ENCODE measurements at regions not wholly inside any gene's neighbourhood (a gene's known extent, or its start where the extent isn't known, plus 50 kb on each side); places are given as distances from the start of the nearest gene placed in this dataset.
A peak's percentile ranks its signal among the peaks of the same experiment; 100 is the strongest.

DNA sequence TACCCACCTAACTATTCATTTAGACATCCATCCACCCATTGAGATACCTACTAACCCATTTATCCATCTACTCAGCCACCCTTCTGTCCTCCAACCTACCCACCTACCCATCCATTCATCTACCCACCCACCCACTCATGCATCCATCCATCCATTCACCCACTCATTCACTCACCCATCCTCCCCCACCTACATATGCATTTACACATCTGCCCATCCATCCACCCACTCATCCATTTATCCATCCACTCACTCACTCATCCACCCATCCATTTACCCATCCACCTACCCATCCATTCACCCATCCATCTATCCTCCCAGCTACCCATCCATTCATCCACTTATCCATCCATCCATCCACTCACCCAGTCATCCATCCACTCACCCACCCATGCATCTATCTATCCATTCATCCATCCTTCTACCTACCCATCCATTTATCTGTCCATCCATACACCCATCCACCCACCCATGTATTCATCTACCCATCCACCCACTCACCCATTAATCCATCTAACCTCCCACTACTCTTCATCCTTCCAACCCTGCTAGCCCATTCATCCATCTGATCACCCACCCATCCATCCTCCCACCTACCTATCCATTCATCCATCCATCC is 378.7 kb downstream of the CTTN start:
- no peak for DNase-seq

DNA sequence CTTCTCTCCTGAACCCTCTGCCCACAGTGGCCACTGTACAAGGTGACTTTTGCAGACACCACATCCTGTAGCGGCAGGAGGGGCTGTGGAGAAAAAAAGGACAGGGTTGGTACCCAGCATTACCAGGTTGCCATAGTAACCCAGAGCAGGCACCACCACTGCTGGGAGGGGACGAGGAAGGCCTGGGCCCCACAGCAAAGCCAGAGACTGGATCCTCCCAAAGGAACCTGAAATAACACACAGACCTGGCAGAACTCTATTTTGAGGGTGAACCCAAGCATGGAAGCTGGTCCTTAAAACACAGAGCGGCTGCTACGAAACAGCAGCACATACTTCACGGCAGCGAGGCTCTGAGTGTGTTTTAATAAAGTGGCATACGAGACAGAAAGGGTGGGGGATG is 380.6 kb downstream of the CTTN start:
- no peak for DNase-seq

DNA sequence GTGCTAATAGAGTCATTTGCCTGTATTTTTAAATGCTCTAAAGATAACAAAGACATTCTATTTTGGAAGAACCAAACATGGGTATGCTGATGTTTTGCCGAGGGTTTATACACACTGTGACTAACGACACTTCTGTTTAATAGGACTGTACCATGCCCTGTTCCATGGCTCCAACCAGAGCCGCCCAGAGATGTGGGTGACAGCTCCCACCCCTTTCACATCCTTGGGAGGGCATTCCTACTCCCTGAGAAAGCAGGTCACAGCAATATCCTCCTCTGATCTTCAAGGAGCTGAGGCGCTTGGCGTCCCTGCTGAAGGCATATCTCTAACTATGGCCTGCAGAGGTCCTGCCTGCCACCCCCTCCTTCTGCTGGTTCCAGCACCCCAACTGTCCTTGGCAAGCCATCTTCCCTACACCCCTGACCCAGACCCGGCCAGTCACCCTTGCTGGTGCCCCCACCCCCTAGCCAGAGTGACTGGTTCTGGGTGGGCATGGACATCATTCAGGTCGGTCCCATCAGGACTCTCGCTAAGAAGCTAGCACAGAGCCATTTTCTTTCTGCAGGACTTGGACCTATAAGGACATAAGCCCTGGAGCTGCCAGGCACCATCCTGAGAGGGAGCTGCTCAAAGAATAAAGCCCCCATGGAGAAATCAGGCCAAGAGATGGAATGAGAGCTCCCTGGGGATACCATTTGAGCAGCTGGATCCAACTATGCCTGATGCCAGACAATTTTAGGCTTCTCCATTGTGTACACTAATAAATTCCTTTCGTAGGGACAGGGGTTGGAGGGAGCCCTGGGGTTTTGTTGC is 381.3 kb downstream of the CTTN start:
- no peak for DNase-seq

DNA sequence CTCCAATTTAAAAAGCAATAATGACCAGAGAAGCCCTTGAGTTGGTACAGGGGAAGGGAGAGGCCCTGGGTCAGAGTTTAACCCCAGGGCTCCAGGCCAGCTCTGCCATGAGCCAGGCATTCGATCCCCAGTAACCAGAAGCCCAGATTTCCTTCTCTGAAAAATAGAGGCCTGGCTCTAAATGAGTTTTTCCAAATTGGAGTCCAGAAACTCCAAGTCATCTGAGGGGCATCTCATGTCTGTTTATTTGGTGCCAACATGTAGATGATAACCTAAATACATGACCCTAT is 381.9 kb downstream of the CTTN start:
- DNase-seq = no peak

DNA sequence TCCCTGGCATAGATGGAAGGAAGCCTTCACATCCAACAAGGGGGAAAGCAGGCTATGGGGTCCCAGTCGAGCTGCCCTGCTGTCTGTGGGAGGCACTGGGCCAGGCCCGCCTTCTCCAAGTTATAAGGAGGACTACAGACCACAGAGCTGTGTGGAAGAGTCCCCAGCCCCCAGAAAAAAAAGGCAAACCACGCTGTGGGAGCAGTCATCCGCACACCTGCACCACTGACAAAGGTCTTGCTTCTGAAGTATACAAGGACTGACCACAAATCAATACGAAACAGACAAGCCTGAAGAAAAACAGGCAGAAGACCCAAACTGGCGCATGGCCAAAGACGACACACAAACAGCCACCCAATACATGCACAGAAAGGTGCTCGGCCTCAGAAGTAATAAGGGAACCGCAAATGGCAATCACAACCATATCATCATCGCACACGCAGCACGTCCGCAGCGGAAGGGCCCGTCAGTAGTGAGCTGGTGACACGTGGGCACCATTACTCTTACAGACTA is 384.1 kb downstream of the CTTN start:
- DNase-seq = peak; percentile 49

DNA sequence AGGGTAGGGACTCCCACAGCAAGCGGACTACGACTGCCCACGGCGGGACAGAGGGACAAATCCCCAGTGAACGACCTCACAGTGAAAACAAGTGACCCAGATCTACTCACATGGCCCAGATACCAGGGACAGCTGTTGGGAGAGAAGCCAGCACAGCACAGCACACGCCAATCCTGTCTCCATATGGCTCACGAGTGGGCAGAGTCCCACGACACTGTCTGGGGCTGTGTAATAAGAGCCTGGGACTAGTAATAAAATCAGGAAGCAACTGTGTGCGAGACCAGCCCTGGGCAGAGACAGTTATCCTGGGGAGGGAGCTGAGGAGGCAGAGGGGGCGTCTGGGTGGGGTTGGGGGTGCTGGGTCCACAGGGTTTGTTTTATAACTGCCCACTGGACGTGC is 385.0 kb downstream of the CTTN start:
- DNase-seq = no peak

DNA sequence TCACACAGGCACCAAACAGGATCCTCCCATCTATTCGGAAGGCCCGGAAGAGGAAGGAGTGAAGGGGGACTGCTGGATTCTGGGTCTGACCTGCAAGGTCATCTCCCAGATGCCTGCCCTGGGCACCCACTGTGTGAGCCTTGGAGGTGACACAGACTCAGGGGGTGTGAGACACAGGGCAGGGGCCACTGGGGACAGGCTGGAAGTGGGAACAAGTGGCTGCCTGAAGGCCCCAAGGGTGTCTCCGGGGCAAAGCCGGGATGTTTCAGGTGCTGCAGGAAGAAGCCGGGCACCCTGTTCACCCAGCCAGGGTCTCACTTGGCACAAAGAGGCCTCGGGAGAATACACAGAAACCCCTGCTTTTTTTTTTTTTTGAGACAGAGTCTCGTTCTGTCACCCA is 385.5 kb downstream of the CTTN start:
- DNase-seq = no peak

DNA sequence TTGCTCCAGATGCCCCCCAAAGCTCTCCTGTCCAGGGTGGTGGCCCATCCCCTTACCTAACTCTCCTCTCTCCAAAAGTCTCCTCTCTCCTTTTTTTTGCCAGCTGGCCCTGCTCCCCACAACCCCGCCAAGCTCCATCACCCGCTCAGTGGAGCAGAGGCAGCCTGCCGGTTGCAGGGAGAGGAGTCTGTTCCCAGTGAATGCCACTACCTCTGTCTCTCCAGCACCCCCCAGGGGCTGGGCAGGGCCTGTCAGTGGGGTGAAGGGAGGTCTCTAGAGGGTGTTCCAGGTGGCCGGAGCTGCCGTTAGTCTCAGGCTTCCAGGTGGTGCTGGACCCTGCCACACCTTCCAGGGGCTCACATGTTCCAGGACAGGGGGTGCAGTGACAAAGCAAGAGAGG is 387.0 kb downstream of the CTTN start:
- DNase-seq = no peak

DNA sequence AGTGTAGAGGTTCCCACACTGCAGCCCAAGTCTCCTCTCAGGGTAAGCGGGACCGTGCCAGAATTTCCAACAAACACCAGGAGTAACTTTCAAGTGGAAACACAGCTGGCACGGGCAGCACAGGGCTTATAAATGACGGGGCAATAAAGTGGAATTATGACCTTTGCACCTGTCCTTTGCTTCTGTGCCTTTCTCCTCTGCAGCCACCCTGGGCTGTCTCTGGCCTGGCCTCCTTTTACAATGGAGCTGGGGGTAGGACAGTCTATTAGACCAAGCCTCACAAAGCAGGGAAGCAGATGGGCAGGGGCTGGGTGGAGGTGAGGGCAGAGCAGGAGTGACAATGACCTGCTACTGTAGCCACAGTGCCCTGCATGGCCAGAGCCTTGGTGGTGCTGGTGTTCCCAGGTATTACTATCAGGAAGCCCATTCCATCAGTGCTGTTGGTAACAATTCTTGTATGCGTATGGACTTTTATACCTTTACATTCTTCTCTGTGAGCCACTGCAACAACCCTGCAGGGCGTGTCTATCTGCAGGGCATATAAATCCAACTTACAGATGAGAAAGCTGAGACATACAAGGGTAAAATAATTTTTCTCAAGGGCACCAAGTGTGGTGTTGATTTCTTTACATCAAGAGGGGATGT is 387.8 kb downstream of the CTTN start:
- DNase-seq = no peak

DNA sequence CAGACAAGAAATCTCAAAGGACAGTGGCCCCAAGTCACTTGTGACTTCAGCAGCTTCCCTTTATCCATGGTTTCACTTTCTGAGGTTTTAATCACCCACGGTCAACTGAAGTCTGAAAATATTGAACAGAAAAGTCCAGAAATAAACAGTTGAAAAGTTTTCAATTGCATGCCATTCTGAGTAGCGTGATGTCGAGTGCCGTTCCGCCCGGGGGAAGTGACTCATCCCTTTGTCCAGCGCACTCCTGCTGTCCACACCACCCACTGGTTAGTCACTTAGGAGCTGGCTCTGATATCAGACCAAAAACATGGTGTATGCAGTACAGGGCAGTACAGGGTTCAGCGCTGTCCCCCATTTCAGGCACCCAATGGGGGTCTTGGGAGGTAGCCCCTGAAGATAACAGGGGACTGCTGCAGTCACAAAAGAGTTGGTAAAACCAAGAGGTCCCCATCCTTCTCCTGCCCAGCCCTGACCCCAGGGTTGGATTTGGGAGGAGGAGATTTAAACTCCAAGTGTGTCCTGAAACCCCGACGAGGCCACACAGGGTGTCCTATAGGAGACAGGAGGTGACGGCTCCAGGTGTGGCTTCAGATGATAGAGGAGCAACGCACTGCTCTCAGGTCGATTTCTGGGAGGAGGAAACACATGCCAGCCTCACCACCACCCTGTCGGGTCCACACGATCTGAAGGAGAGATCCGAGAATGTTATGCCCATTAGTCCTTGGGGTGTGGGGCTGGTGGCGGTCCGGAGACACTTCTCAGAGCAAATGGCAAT is 390.1 kb downstream of the CTTN start:
- DNase-seq = no peak

DNA sequence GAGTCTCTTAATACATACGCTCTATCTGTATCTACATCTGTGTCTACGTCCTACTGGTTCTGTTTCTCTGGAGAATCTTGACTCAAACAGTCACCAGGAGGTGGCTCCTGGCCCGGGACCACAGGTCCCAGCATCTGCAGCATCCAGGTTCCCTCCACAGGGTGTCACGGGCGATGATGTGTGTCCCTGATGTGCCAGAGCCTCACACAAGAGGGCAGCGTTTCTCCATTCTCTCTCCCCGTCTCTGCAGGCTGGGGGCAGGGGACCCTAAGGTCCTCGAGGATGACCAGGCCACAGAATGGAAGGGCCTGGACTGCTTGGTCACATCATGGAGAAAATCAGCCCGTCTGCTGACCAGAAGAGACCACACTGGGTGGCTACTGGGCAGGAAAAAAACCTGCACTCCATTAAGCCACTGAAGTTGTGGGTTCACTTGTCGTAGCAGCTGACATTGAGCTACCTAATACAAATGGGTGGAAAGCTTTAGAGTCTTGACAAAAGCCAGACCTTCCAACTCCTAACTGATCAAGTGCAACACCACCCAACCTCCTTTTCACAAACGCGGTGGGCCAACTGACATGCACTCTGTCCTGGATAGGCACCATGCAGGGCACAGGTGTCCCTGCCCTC is 392.5 kb downstream of the CTTN start:
- DNase-seq = no peak

DNA sequence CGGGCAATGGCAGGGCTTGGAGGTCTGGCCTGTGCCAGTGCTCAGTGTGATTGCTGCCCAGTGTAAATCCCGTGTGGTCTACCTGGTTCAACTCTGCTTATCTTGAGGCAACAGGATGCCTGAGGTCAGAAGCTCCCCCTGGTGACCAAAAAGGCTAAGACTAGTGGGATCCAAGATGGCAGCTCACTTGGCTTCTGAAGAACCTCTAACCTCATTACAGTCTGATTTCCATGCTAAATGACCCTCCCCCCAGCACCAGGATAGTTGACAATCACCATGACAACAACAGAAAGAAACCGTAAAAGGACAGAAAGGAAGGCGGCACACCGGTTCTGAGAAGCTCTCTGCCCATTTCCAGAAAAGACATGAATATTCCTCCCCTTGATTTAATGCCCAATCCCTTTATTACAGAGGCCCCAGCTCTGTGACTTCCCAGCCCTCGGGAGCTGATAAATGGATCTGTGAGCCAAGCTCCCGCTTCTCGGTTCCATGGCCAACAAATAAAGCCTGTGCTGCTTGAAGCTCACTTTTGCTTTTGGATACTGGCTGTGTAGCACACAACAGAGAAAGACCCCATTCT is 398.4 kb downstream of the CTTN start:
- no peak for DNase-seq

DNA sequence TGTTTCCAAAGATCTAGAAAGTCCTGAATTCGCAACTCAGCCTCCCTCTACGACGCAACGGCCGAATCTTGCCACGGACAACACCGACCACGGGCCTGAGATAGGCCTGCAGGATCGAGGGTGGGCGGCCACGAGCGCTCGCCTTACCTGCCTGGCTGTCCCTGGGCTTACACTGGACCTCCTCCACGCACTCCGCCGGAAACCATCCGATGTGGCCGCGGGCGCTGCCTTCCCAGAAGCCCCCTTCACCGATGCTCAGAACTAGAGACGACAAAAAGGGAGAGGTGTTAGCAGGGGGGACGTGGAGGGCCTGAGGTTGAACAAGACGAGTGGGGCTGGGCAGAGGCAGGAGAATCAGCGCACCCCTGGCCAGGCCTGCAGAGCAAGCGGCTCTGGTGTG is 400.0 kb downstream of the CTTN start:
- no peak for DNase-seq

DNA sequence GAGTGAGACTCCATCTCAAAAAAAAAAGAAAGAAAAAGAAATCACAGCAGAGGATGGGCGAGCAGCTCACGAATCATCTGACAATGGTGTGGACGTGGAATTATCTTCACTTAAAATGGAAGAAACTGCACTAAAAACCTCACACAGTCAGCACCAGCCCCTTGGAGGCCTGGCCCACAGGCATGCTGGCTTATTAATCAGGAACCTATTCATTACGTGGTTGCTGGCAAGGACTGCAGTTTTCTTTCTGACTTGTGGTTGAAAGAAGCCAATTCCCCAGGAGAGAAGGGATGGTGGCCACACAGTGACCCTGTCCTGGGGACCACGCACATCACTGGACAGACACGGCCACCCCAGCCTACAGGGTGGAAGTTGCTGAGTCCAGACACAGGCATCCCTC is 401.1 kb downstream of the CTTN start:
- DNase-seq = no peak

DNA sequence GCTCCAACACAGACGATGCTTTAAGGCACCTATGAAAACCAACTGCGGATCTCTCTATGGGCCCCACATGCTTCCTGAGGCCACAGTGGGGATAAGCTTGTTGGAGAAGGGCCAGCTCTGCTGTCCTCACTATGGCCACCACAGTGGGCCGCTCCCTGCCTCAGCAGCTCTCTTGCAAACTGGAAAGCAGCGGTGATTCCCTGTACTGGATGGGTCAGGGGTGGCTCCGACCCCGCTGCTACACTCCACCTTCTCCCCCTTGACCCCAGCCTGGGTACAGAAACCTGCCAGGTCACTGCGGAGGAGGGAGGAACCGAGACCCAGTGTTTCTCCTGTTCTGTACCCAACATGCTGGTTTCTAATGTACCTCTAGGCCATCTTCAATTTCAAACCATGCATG is 403.9 kb downstream of the CTTN start:
- DNase-seq = no peak

DNA sequence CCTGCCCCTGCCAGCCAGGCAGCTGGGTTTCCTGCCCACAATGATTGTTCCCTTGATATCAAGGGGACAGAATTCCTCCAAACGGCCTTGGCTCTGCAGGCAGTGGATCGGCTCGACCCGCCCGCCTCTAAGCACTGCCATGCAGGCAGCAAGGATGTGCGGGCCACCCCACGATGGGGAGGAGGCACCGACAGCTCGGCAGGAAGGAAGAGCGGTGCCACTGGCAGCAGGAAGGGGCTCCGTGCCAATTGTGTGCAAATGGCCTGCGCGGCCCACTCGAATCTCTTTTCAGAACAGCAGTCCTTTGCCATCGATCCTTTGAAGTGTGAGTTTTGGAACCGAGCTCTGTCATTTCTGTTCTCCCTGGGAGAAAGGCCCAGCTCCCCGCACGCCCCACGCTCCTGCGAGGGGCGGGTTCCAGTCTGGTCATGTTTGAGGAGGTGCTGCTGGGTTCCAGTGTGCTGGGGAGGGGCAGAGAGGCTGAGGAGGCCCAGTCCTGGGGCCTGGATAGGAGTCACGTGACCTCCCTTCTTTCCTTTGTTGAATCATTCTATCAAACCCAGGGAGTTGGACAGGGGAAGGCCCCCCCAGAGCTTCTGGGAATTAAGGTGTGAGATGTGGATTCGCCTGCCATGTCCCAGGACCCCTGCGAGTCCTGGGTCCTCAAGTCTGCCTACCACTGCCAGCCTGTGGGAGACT is 406.0 kb downstream of the CTTN start:
- no peak for DNase-seq

DNA sequence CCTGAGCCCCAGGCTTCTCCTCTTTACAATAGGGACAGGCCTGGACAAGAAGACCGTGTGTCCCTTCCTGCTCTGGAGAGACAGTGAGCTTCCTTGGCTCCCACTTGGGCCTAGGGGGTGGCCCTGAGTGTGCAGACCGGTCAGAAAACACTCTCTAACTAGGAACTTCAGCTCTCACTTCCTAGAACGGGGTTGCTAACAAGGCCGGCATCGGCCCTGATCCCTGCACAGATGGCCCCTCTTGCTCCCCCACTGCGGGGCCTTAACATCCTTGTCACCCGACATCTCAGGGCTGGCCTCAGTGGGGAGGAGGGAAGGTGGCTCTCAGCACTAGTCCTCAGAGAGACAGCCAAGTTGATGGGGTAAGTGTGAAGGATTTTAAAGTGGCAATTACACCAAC is 406.9 kb downstream of the CTTN start:
- no peak for DNase-seq

DNA sequence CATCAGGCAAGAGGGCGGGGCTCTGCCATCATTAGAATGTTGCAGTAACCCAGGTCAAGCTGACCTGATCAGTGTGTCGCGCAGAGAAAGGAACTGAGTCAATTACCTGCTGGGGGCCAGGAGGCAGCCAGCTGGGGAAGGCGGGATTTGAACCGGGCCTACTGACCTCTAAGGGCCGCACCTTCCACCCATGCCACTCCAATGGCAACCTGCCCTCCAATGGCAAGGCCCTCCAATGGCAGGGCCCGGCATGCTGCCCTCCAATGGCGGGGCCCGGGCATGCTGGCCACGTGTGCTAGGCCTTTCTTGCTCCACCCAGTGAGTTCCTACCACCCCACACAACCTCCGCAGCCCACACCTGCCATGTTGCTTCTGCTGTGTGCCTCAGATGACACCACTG is 407.6 kb downstream of the CTTN start:
- no peak for DNase-seq

DNA sequence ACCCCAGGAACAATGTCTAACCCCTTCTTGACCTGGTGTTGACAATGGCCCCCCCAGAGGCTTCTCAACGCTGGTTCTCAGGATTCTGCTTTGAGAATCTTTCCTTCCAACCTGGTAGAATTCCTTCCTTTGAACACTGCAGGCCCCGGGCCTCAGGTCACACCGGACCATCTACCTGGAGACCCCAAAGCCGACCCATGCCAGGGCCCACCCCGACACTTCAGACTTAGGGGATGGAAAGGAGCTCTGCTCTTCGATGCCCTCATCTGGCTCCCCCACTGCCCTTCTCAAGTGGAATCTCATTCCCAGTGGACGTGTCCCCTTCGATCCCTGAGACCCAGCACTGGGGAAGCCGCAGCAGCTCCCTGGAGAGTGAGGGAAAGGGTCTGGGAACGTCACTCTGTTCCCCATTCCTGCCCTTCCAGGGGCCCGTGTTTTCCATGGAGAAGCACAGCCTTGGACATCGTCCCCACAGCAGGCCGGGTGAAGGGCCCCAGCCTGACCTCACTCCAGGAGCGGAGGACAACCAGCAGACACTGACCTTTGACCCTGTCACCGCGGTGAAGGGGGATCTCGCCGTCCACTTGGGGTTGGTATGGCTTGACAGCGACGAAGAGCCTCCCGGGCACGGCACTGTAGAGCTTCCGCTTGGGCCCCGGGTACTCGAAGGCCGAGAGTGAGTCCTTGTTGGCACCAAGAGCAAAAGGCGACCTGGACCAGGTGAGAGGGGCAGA is 408.3 kb downstream of the CTTN start:
- DNase-seq = no peak

DNA sequence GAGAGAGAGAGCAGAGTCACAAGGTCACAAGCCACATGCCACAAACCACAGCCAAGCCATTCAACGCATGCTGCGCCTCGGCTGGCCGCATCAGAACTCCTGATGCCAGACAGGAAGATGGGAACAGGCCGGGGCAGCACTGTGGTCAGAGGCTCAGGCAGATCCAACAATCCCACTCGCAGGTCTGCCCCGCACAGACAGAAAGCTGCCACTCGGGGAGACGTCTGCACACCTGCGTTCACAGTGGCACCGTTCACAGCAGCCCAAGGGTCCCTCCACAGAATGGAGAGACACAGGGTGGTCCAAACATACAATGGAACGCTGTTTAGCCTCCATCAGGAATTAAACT is 408.8 kb downstream of the CTTN start:
- no peak for DNase-seq

DNA sequence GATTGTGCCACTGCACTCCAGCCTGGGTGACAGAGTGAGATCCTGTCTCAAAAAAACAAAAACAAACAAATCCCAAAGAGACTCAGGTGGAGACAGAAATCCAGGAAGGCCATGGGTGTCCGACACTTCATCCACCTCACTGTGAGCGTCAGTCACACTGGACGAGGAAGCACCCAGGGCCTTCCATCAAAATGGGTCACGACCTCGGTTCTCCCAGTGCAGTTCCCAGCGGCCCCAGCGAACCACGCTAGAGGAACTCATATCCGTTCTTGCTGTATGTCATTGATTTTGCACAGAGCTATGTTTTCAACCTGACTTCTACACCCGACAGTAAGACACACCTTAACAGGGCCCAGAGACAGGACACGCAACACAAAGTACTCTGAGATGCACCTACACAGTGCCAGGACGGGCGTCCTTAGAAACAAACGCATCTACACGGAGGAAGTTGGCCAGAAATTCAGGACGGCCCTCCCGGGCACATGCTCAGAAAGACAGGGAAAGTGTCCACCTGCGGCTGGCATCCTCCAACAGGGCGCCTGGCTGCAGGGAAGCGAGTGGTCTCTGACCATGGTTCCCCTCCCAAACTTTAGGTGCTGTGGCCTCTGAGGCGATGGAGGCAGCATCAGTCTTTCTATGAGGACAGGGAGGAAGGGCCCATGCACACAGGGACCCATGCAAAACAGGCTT is 410.5 kb downstream of the CTTN start:
- no peak for DNase-seq

Measured in NCI-H510A (cell line).